ENCODE measurements at regions not wholly inside any gene's neighbourhood (a gene's known extent, or its start where the extent isn't known, plus 50 kb on each side); places are given as distances from the start of the nearest gene placed in this dataset.

DNA sequence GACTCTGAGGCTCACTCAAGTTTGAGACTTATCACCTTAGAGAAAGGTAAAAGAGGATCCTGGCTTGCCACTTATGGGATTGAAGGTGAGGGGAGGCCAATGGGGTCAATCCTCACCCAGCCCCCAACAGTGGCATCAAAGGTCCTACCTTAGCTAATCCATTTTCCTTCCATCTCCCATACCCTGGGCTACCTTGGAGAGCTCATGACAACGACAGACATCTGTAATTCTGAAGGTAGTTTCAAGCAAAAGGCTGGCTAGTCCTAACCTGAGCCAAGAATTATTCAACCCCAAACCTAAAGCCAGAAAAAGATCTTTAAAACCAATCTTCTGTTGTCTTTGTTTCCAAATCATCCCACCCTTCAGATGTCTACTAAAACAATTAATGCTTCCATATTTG lies 179.2 kb upstream of the GHITM start:
- Histone ChIP-seq H4K20me1 (ENCODE audit: low read depth, low read length) (no peaks in the 10 kb centered on the region), H3K4me3 (ENCODE audit: insufficient read depth, low read length, poor library complexity, severe bottlenecking) (no peak overlapping the region), H3K27me3 (ENCODE audit: low read length) (no peaks in the 10 kb centered on the region), H3K36me3 (ENCODE audit: low read length) (no peaks in the 10 kb centered on the region), H3K9me2 (replicated peaks; ENCODE audit: insufficient read depth, low read length) (no peaks in the 10 kb centered on the region), H3F3A (ENCODE audit: insufficient read depth) (no peaks in the 10 kb centered on the region), H3K9me3 (ENCODE audit: insufficient read depth, low read length) (no peaks in the 10 kb centered on the region), H3K27ac (ENCODE audit: low read depth, low read length) (no peak overlapping the region), H2AFZ (ENCODE audit: low read depth, low read length, severe bottlenecking) (no peak overlapping the region), H3K9ac (ENCODE audit: low read length) (no peak overlapping the region), H3K79me2 (ENCODE audit: insufficient read depth, low read length) (no peaks in the 10 kb centered on the region), H3K4me2 (ENCODE audit: low read depth, low read length, poor library complexity, severe bottlenecking) (no peak overlapping the region)
- TF ChIP-seq, protein P1, sequence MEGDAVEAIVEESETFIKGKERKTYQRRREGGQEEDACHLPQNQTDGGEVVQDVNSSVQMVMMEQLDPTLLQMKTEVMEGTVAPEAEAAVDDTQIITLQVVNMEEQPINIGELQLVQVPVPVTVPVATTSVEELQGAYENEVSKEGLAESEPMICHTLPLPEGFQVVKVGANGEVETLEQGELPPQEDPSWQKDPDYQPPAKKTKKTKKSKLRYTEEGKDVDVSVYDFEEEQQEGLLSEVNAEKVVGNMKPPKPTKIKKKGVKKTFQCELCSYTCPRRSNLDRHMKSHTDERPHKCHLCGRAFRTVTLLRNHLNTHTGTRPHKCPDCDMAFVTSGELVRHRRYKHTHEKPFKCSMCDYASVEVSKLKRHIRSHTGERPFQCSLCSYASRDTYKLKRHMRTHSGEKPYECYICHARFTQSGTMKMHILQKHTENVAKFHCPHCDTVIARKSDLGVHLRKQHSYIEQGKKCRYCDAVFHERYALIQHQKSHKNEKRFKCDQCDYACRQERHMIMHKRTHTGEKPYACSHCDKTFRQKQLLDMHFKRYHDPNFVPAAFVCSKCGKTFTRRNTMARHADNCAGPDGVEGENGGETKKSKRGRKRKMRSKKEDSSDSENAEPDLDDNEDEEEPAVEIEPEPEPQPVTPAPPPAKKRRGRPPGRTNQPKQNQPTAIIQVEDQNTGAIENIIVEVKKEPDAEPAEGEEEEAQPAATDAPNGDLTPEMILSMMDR (IDR thresholded peaks at IDR 0.05; ENCODE audit: insufficient read depth, low read length, poor library complexity, severe bottlenecking): no peak
- TF ChIP-seq EZH2phosphoT487 (conservative IDR thresholded peaks at IDR 0.05; ENCODE audit: low read length): no peak

GRCh38 chr10:83961620-83962019 lies 177.7 kb upstream of the GHITM start:
- Histone ChIP-seq H3F3A (ENCODE audit: insufficient read depth) (no peaks in the 10 kb centered on the region), H3K4me3 (ENCODE audit: insufficient read depth, low read length, poor library complexity, severe bottlenecking) (no peak overlapping the region), H3K9me2 (replicated peaks; ENCODE audit: insufficient read depth, low read length) (no peaks in the 10 kb centered on the region), H4K20me1 (ENCODE audit: low read depth, low read length) (no peaks in the 10 kb centered on the region), H3K9me3 (ENCODE audit: insufficient read depth, low read length) (no peaks in the 10 kb centered on the region), H3K4me2 (ENCODE audit: low read depth, low read length, poor library complexity, severe bottlenecking) (no peak overlapping the region), H3K36me3 (ENCODE audit: low read length) (no peaks in the 10 kb centered on the region), H3K27ac (ENCODE audit: low read depth, low read length) (no peak overlapping the region), H2AFZ (ENCODE audit: low read depth, low read length, severe bottlenecking) (no peak overlapping the region), H3K79me2 (ENCODE audit: insufficient read depth, low read length) (no peaks in the 10 kb centered on the region), H3K27me3 (ENCODE audit: low read length) (no peaks in the 10 kb centered on the region), H3K9ac (ENCODE audit: low read length) (no peak overlapping the region)
- no peak for TF ChIP-seq EZH2phosphoT487 (conservative IDR thresholded peaks at IDR 0.05; ENCODE audit: low read length)
- TF ChIP-seq, protein P1 (IDR thresholded peaks at IDR 0.05; ENCODE audit: insufficient read depth, low read length, poor library complexity, severe bottlenecking): no peak

GRCh38 chr10:83963446-83963845 lies 175.9 kb upstream of the GHITM start:
- Histone ChIP-seq H3K36me3 (ENCODE audit: low read length) (no peaks in the 10 kb centered on the region), H3F3A (ENCODE audit: insufficient read depth) (no peaks in the 10 kb centered on the region), H3K9me2 (replicated peaks; ENCODE audit: insufficient read depth, low read length) (no peaks in the 10 kb centered on the region), H3K4me2 (ENCODE audit: low read depth, low read length, poor library complexity, severe bottlenecking) (no peak overlapping the region), H3K27me3 (ENCODE audit: low read length) (no peaks in the 10 kb centered on the region), H3K4me3 (ENCODE audit: insufficient read depth, low read length, poor library complexity, severe bottlenecking) (no peak overlapping the region), H4K20me1 (ENCODE audit: low read depth, low read length) (no peaks in the 10 kb centered on the region), H3K9ac (ENCODE audit: low read length) (no peak overlapping the region), H3K79me2 (ENCODE audit: insufficient read depth, low read length) (no peaks in the 10 kb centered on the region), H3K9me3 (ENCODE audit: insufficient read depth, low read length) (no peaks in the 10 kb centered on the region), H2AFZ (ENCODE audit: low read depth, low read length, severe bottlenecking) (no peak overlapping the region), H3K27ac (ENCODE audit: low read depth, low read length) (no peak overlapping the region)
- TF ChIP-seq, protein P1 (IDR thresholded peaks at IDR 0.05; ENCODE audit: insufficient read depth, low read length, poor library complexity, severe bottlenecking): no peak
- TF ChIP-seq EZH2phosphoT487 (conservative IDR thresholded peaks at IDR 0.05; ENCODE audit: low read length): no peak

Measured in SU-DHL-6 (cell line).